LNCAP (cell line): ENCODE measurements at regions not wholly inside any gene's neighbourhood (a gene's known extent, or its start where the extent isn't known, plus 50 kb on each side); places are given as distances from the start of the nearest gene placed in this dataset.

Experiments used
- TF ChIP-seq, protein P1 (sequence below): fragments of 450-650 bp; IDR thresholded peaks from 2 replicates; pipeline ENCODE4 v1.5.1; 2017; ENCODE audit warnings: mild to moderate bottlenecking

- TF ChIP-seq, protein P1, sequence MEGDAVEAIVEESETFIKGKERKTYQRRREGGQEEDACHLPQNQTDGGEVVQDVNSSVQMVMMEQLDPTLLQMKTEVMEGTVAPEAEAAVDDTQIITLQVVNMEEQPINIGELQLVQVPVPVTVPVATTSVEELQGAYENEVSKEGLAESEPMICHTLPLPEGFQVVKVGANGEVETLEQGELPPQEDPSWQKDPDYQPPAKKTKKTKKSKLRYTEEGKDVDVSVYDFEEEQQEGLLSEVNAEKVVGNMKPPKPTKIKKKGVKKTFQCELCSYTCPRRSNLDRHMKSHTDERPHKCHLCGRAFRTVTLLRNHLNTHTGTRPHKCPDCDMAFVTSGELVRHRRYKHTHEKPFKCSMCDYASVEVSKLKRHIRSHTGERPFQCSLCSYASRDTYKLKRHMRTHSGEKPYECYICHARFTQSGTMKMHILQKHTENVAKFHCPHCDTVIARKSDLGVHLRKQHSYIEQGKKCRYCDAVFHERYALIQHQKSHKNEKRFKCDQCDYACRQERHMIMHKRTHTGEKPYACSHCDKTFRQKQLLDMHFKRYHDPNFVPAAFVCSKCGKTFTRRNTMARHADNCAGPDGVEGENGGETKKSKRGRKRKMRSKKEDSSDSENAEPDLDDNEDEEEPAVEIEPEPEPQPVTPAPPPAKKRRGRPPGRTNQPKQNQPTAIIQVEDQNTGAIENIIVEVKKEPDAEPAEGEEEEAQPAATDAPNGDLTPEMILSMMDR: no peak
These were observed 252.4 kb upstream of the C2CD4B start for GRCh38 chr15:62417439-62417838.

- TF ChIP-seq, protein P1: no peak
These were observed 254.1 kb upstream of the C2CD4B start for GRCh38 chr15:62419192-62419591.

GRCh38 chr15:62421289-62421688 is 256.2 kb upstream of the C2CD4B start:
- TF ChIP-seq, protein P1: no peak

DNA sequence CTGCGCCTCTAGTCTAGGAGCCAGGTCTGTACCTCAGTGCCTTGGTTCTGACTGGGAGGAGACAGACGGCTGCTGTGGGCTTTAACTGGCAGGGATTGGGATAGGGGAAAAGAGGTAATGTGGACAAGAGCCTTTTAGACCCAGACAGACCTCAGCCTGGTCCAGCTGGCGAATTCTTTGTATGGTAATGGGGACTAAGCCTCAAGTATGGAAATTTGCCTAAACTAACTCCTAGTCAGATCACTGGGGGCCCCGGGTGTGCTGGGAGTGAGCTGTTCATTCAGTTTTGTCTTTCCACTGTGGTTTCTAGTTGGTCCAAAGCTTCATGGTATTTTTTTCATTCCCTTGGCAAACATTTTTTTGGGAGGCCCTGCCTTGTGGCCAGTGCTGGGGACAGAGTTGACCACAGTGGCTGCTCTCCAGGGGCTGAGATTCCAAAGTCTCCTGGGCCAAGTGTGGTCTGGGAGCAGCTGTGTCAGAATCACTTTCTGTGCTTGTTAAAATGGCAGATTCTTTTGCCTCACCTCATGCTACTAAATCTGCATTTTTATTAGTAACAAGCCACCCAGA is 261.4 kb upstream of the C2CD4B start:
- TF ChIP-seq, protein P1: no peak

- TF ChIP-seq, protein P1: no peak
These were observed 263.2 kb upstream of the C2CD4B start for GRCh38 chr15:62428259-62428658.

DNA sequence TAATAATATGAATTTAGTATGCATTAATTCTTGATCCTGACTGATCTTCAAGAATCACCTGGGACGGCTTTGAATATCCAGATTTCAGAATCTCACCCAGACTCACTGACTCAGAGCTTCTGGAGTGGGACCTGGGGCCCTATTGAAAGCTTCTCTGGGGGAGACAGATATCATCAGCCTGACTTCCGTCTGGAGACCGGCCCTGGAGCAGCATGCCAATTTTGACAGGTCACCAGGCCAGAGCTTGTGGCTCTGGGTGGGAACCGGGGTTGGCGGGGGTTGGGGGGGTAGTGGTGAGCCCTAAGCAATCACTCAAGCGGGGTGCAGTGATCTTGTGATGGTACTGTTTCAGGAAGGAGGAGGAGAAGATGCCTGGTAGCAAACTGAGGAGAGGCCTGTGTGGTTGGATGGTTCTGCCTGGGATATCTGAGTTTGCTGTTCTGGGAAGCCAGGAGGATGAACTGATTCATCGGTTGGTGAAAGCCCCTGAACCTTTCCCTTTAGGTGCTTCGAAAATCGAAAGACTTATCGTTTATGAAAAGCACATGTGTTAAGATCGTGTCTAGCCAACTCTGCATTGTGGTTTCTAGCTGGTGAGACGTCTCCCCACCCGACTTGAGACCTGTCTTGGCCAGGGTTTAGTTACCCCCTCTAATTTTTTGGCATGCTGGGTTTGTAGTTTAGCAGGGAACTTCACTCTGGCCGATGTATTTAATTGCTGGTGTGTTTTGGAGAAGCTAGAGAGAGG is 263.9 kb upstream of the C2CD4B start:
- TF ChIP-seq, protein P1: no peak

DNA sequence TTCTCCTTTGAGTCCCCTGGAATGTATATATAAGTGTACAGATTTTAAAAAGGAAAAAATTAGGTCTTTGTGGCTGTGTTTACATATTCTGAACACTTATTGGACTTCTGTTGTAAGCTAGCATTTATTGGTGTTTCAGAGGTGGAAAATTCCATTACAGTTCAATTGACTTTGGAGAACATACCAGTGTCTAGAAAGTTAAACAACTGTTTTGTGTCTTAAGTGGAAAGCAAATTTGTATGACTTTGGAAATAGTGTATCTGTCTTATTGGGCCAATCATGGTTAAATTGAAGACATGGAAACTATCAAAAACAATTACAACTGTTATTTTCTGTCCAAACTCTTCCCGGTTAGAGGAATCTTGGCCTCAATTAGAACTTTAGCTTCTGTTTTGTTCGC is 265.0 kb upstream of the C2CD4B start:
- TF ChIP-seq, protein P1: no peak
